SK-N-SH treated with all-trans-retinoic acid at 6 μM for 48 hours (cell line): ENCODE measurements at regions not wholly inside any gene's neighbourhood (a gene's known extent, or its start where the extent isn't known, plus 50 kb on each side); places are given as distances from the start of the nearest gene placed in this dataset.

Experiments
- ATAC-seq: fragments of 200-7000 bp; cut with Tn5 transposase; 3 replicates; pipeline ENCODE4 v1.9.1; 2020; ENCODE audit warnings: mild to moderate bottlenecking, moderate library complexity
- BACH2 ChIP-seq: fragments of 250-450 bp; sonication (Bioruptor Pico); IDR thresholded peaks from 2 replicates; pipeline ENCODE4 v1.9.0; 2021; ENCODE audit warnings: mild to moderate bottlenecking, borderline replicate concordance
- CREB5 ChIP-seq: fragments of 250-450 bp; sonication (Bioruptor Pico); IDR thresholded peaks from 2 replicates; pipeline ENCODE4 v1.5.1; 2020; ENCODE audit warnings: low read depth, mild to moderate bottlenecking, moderate library complexity
- CSRNP3 ChIP-seq: fragments of 250-450 bp; sonication (Bioruptor Pico); IDR thresholded peaks from 2 replicates; pipeline ENCODE4 v1.5.1; 2021; ENCODE audit warnings: mild to moderate bottlenecking, moderate library complexity
- ESRRG ChIP-seq: fragments of 250-450 bp; sonication (Bioruptor Pico); IDR thresholded peaks from 2 replicates; pipeline ENCODE4 v1.6.1; 2021; ENCODE audit warnings: mild to moderate bottlenecking
- GLIS3 ChIP-seq: fragments of 250-450 bp; sonication (Bioruptor Pico); IDR thresholded peaks from 2 replicates; pipeline ENCODE4 v1.5.0; 2020; ENCODE audit warnings: mild to moderate bottlenecking, moderate library complexity
- ISL1 ChIP-seq: fragments of 250-450 bp; sonication (Bioruptor Pico); IDR thresholded peaks from 2 replicates; pipeline ENCODE4 v2.1.2; 2022; ENCODE audit warnings: mild to moderate bottlenecking, moderate library complexity
- PATZ1 ChIP-seq: fragments of 250-450 bp; sonication (Bioruptor Pico); IDR thresholded peaks from 2 replicates; pipeline ENCODE4 v1.8.0; 2020; ENCODE audit warnings: mild to moderate bottlenecking, moderate library complexity, borderline replicate concordance
- POU6F1 ChIP-seq: fragments of 250-450 bp; sonication (Bioruptor Pico); IDR thresholded peaks from 2 replicates; pipeline ENCODE4 v1.8.0; 2021; ENCODE audit warnings: low read depth, mild to moderate bottlenecking, moderate library complexity, borderline replicate concordance
- PPARA ChIP-seq: fragments of 250-450 bp; sonication (Bioruptor Pico); IDR thresholded peaks from 2 replicates; pipeline ENCODE4 v1.5.0; 2020; ENCODE audit warnings: mild to moderate bottlenecking, borderline replicate concordance
- RARB ChIP-seq: fragments of 250-450 bp; sonication (Bioruptor Pico); IDR thresholded peaks from 2 replicates; pipeline ENCODE4 v1.8.0; 2021; ENCODE audit warnings: mild to moderate bottlenecking, moderate library complexity
- SNAI2 ChIP-seq: fragments of 250-450 bp; sonication (Bioruptor Pico); IDR thresholded peaks from 2 replicates; pipeline ENCODE4 v1.5.0; 2020; ENCODE audit warnings: mild to moderate bottlenecking, moderate library complexity
- TOX ChIP-seq: fragments of 250-450 bp; sonication (Bioruptor Pico); IDR thresholded peaks from 2 replicates; pipeline ENCODE4 v1.8.0; 2021; ENCODE audit warnings: mild to moderate bottlenecking, moderate library complexity, borderline replicate concordance
- TSHZ2 ChIP-seq: fragments of 250-450 bp; sonication (Bioruptor Pico); IDR thresholded peaks from 2 replicates; pipeline ENCODE4 v1.5.0; 2020; ENCODE audit warnings: mild to moderate bottlenecking, moderate library complexity
- ZC3H10 ChIP-seq: fragments of 250-450 bp; sonication (Bioruptor Pico); IDR thresholded peaks from 2 replicates; pipeline ENCODE4 v1.5.1; 2021; ENCODE audit warnings: mild to moderate bottlenecking, moderate library complexity
- ZFP3 ChIP-seq: fragments of 250-450 bp; sonication (Bioruptor Pico); IDR thresholded peaks from 2 replicates; pipeline ENCODE4 v1.5.0; 2020; ENCODE audit warnings: mild to moderate bottlenecking, moderate library complexity
- ZFP30 ChIP-seq: fragments of 450-650 bp; formaldehyde crosslinking; IDR thresholded peaks from 2 replicates; pipeline ENCODE4 v1.5.0; 2022; ENCODE audit warnings: mild to moderate bottlenecking, moderate library complexity
- ZNF565 ChIP-seq: fragments of 450-650 bp; formaldehyde crosslinking; conservative IDR thresholded peaks from 2 replicates; pipeline ENCODE4 v1.5.0; 2020; ENCODE audit warnings: low read depth, mild to moderate bottlenecking, moderate library complexity
- ZNF70 ChIP-seq: fragments of 450-650 bp; formaldehyde crosslinking; IDR thresholded peaks from 2 replicates; pipeline ENCODE4 v1.5.0; 2020; ENCODE audit warnings: mild to moderate bottlenecking, moderate library complexity

- ATAC-seq, result no peak
- TF ChIP-seq ZNF565 (CRISPR knock-in tag) (no peak), PATZ1 (CRISPR knock-in tag) (no peak), TOX (no peak), RARB (CRISPR knock-in tag) (no peak), PPARA (CRISPR knock-in tag) (no peak), CREB5 (no peak), GLIS3 (no peak), ZNF70 (no peak), SNAI2 (CRISPR knock-in tag) (no peak), ZFP3 (CRISPR knock-in tag) (no peak), ISL1 (CRISPR knock-in tag) (no peak), TSHZ2 (no peak), ZC3H10 (CRISPR knock-in tag) (no peak), ESRRG (CRISPR knock-in tag) (no peak), BACH2 (CRISPR knock-in tag) (no peak), ZFP30 (CRISPR knock-in tag) (no peak), POU6F1 (CRISPR knock-in tag) (no peak)
Measured at GRCh38 chr14:89508863-89509262, 91.8 kb upstream of the FOXN3 start.

- ATAC-seq, result peak; percentile 39; the same call in 2 of the 3 replicates
- TF ChIP-seq TOX, result no peak
- TF ChIP-seq ZFP3 (CRISPR knock-in tag), result no peak
- TF ChIP-seq CSRNP3 (CRISPR knock-in tag), result no peak
Measured at GRCh38 chr14:89507926-89508460, 91.0 kb upstream of the FOXN3 start.

- no peak for TF ChIP-seq ZFP30 (CRISPR knock-in tag)
- no peak for TF ChIP-seq ESRRG (CRISPR knock-in tag)
- peak; percentile 65 for ATAC-seq
Measured at GRCh38 chr14:89507521-89507920, 90.5 kb upstream of the FOXN3 start.

GRCh38 chr14:89506891-89507452, 89.9 kb upstream of the FOXN3 start:
- ATAC-seq, result peak; percentile 29
